Neuronal stem cell (in vitro differentiated cells): ENCODE measurements at regions not wholly inside any gene's neighbourhood (a gene's known extent, or its start where the extent isn't known, plus 50 kb on each side); places are given as distances from the start of the nearest gene placed in this dataset.
A peak's percentile ranks its signal among the peaks of the same experiment; 100 is the strongest.

Experiments
- DNase-seq: peaks from one replicate; pipeline ENCODE4 v3.0.0-alpha.2; 2013; ENCODE audit warnings: low spot score
- H2AFZ ChIP-seq: one replicate; pipeline ENCODE4 v1.6.1; 2013; ENCODE audit warnings: mild to moderate bottlenecking, low read length, inconsistent platforms
- H2AK5ac ChIP-seq: 2 replicates; pipeline ENCODE4 v1.6.1; 2013; ENCODE audit warnings: low read depth, mild to moderate bottlenecking, inconsistent platforms, low read length, moderate library complexity, mixed read lengths
- H2BK120ac ChIP-seq: 2 replicates; pipeline ENCODE4 v1.6.1; 2013; ENCODE audit warnings: low read depth, mild to moderate bottlenecking, inconsistent platforms, low read length, moderate library complexity, mixed read lengths
- H2BK12ac ChIP-seq: one replicate; pipeline ENCODE4 v1.6.1; 2013; ENCODE audit warnings: low read length, inconsistent platforms
- H2BK15ac ChIP-seq: 2 replicates; pipeline ENCODE4 v1.6.1; 2013; ENCODE audit warnings: mild to moderate bottlenecking, low read length, inconsistent platforms, mixed read lengths
- H2BK5ac ChIP-seq: one replicate; pipeline ENCODE4 v1.6.1; 2013; ENCODE audit warnings: inconsistent platforms, mild to moderate bottlenecking, low read length, moderate library complexity
- H3K14ac ChIP-seq: one replicate; pipeline ENCODE4 v1.6.1; 2013; ENCODE audit warnings: low read length, inconsistent platforms
- H3K18ac ChIP-seq: 2 replicates; pipeline ENCODE4 v1.6.1; 2013; ENCODE audit warnings: low read length, inconsistent platforms
- H3K23ac ChIP-seq: 2 replicates; pipeline ENCODE4 v1.6.1; 2013; ENCODE audit warnings: low read depth, mild to moderate bottlenecking, mixed read lengths, low read length, inconsistent platforms; ENCODE audit not compliant: poor library complexity
- H3K27ac ChIP-seq: replicated peaks from 3 replicates; pipeline ENCODE4 v1.5.1; 2013; ENCODE audit warnings: low read length, inconsistent platforms
- H3K27me3 ChIP-seq, 3 experiments: 2 replicates each; pipeline ENCODE4 v1.6.1; 2013; ENCODE audit warnings: low read length in 3 of 3, mild to moderate bottlenecking in 2 of 3, inconsistent platforms in 1 of 3, low read depth in 1 of 3, mixed read lengths in 1 of 3, moderate library complexity in 1 of 3; ENCODE audit not compliant: control insufficient read depth in 3 of 3, insufficient read depth in 3 of 3
- H3K36me3 ChIP-seq, 2 donors: replicated peaks in 1 of 2; 2 replicates each; pipeline ENCODE4 v1.6.1; 2013; ENCODE audit warnings: low read length in 2 of 2; ENCODE audit not compliant: control insufficient read depth in 2 of 2, insufficient read depth in 2 of 2
- H3K4ac ChIP-seq: 2 replicates; pipeline ENCODE4 v1.6.1; 2013; ENCODE audit warnings: inconsistent platforms, mild to moderate bottlenecking, low read length, moderate library complexity
- H3K4me1 ChIP-seq, 2 donors: 1 replicate in 1 of 2; 2 replicates in 1 of 2; pipeline ENCODE4 v1.6.1; 2013; ENCODE audit warnings: low read length in 2 of 2, low read depth in 1 of 2; ENCODE audit not compliant: control insufficient read depth in 2 of 2, insufficient read depth in 1 of 2
- H3K4me2 ChIP-seq: one replicate; pipeline ENCODE4 v1.6.1; 2013; ENCODE audit warnings: mild to moderate bottlenecking, low read length, inconsistent platforms; ENCODE audit not compliant: insufficient read depth, poor library complexity, severe bottlenecking
- H3K4me3 ChIP-seq, 2 donors: 2 replicates each; pipeline ENCODE4 v1.5.1; 2013; ENCODE audit warnings: low read length in 2 of 2, mild to moderate bottlenecking in 2 of 2, inconsistent platforms in 1 of 2, moderate library complexity in 1 of 2
- H3K79me1 ChIP-seq: one replicate; pipeline ENCODE4 v1.6.1; 2013; ENCODE audit warnings: low read depth, mild to moderate bottlenecking, inconsistent platforms, low read length, moderate library complexity
- H3K9ac ChIP-seq: one replicate; pipeline ENCODE4 v1.6.1; 2013; ENCODE audit warnings: mild to moderate bottlenecking, low read depth, low read length, inconsistent platforms; ENCODE audit not compliant: poor library complexity
- H3K9me3 ChIP-seq, 2 donors: replicated peaks in 1 of 2; 2 replicates each; pipeline versions ENCODE3 to v1.6.1; 2013; ENCODE audit warnings: low read length in 2 of 2, mild to moderate bottlenecking in 2 of 2, inconsistent platforms in 1 of 2, low read depth in 1 of 2, mixed read lengths in 1 of 2, moderate library complexity in 1 of 2; ENCODE audit not compliant: control insufficient read depth in 2 of 2, insufficient read depth in 1 of 2
- H4K8ac ChIP-seq: one replicate; pipeline ENCODE4 v1.6.1; 2013; ENCODE audit warnings: low read depth, mild to moderate bottlenecking, inconsistent platforms, low read length, moderate library complexity
- H4K91ac ChIP-seq: one replicate; pipeline ENCODE4 v1.6.1; 2013; ENCODE audit warnings: low read length, low read depth, mild to moderate bottlenecking, inconsistent platforms; ENCODE audit not compliant: poor library complexity
- WGBS, 2 donors: extraction: QIAGEN DNeasy Blood & Tissue Kit; methylation state at CpG; one replicate each; pipeline ENCODE4 v1.1.7; 2013; ENCODE audit warnings: missing lambda C conversion rate in 2 of 2, mixed read lengths in 1 of 2; ENCODE audit not compliant: insufficient read length in 2 of 2, insufficient replicate concordance in 1 of 2; ENCODE audit errors: extremely low coverage in 2 of 2; 5-methylcytosine and 5-hydroxymethylcytosine counted together

- no peak overlapping the region for H3K4me2 ChIP-seq
- no peak overlapping the region for H3K18ac ChIP-seq
- H3K36me3 ChIP-seq: peaks cover 0 to 17% of the 10 kb centered on the region in 2 donors
- no peak overlapping the region for H2BK120ac ChIP-seq
- H2AK5ac ChIP-seq: no peak overlapping the region
- DNase-seq: no peak
- no peak overlapping the region for H2BK12ac ChIP-seq
- H4K8ac ChIP-seq: no peak overlapping the region
- no peak overlapping the region for H2BK5ac ChIP-seq
- no peak overlapping the region for H3K9ac ChIP-seq
- H3K27me3 ChIP-seq: no peaks in the 10 kb centered on the region
- no peak overlapping the region for H3K23ac ChIP-seq
- no peak overlapping the region for H3K4ac ChIP-seq
- no peak overlapping the region for H2AFZ ChIP-seq
- peaks cover 0 to 11% of the 10 kb centered on the region in 2 donors for H3K9me3 ChIP-seq
- peaks cover 10 to 13% of the 10 kb centered on the region in 2 donors for H3K4me1 ChIP-seq
- no peak overlapping the region for H4K91ac ChIP-seq
- no peak overlapping the region for H3K4me3 ChIP-seq
- no peak overlapping the region for H3K14ac ChIP-seq
- H2BK15ac ChIP-seq: no peak overlapping the region
- H3K79me1 ChIP-seq: no peaks in the 10 kb centered on the region
- no peak overlapping the region for H3K27ac ChIP-seq
Measured at GRCh38 chr13:74046431-74046830, 87.8 kb downstream of the KLF12 start.

GRCh38 chr13:74045583-74045982 lies 88.6 kb downstream of the KLF12 start:
- Histone ChIP-seq H4K91ac (no peak overlapping the region), H3K79me1 (no peaks in the 10 kb centered on the region), H2BK120ac (no peak overlapping the region), H3K4me2 (no peak overlapping the region), H3K4me3 (no peak overlapping the region), H3K36me3 (peaks cover 0 to 17% of the 10 kb centered on the region in 2 donors), H3K9me3 (peaks cover 0 to 11% of the 10 kb centered on the region in 2 donors), H2BK12ac (no peak overlapping the region), H4K8ac (no peak overlapping the region), H2BK15ac (no peak overlapping the region), H3K14ac (no peak overlapping the region), H2AFZ (no peak overlapping the region), H2BK5ac (no peak overlapping the region), H3K27me3 (no peaks in the 10 kb centered on the region), H3K4me1 (peaks cover 10 to 15% of the 10 kb centered on the region in 2 donors), H2AK5ac (no peak overlapping the region), H3K23ac (no peak overlapping the region), H3K9ac (no peak overlapping the region), H3K4ac (no peak overlapping the region), H3K18ac (peak overlapping the region; percentile 61), H3K27ac (no peak overlapping the region)
- no CpG with 5 or more reads among the region's 6 CpGs for WGBS, 2 donors
- no peak for DNase-seq

GRCh38 chr13:74043237-74043636 lies 91.0 kb downstream of the KLF12 start:
- Histone ChIP-seq H2BK5ac (no peak overlapping the region), H3K23ac (no peak overlapping the region), H3K9me3 (peaks cover 0 to 7% of the 10 kb centered on the region in 2 donors), H3K79me1 (peaks cover 3% of the 10 kb centered on the region), H2BK120ac (no peak overlapping the region), H3K27me3 (no peaks in the 10 kb centered on the region), H3K4me2 (no peak overlapping the region), H2AFZ (no peak overlapping the region), H3K4ac (no peak overlapping the region), H3K36me3 (peaks cover 0 to 12% of the 10 kb centered on the region in 2 donors), H3K4me1 (peaks cover 6 to 14% of the 10 kb centered on the region in 2 donors), H3K4me3 (no peak overlapping the region), H4K8ac (no peak overlapping the region), H3K27ac (no peak overlapping the region), H2BK12ac (no peak overlapping the region), H4K91ac (no peak overlapping the region), H3K18ac (no peak overlapping the region), H3K9ac (no peak overlapping the region), H2BK15ac (no peak overlapping the region), H3K14ac (no peak overlapping the region), H2AK5ac (no peak overlapping the region)
- no peak for DNase-seq
- no CpG with 5 or more reads among the region's 5 CpGs for WGBS, 2 donors

- no peak overlapping the region for H3K4ac ChIP-seq
Measured at GRCh38 chr13:74040200-74040599, 94.0 kb downstream of the KLF12 start.

More at GRCh38 chr13:74040200-74040599, 94.0 kb downstream of the KLF12 start:
- H3K4me1 ChIP-seq: peaks cover 0 to 7% of the 10 kb centered on the region in 2 donors
- H3K4me3 ChIP-seq: no peak overlapping the region
- H3K27me3 ChIP-seq: no peaks in the 10 kb centered on the region
- peaks cover 3% of the 10 kb centered on the region for H3K79me1 ChIP-seq
- H2BK12ac ChIP-seq: no peak overlapping the region
- no peak overlapping the region for H2BK15ac ChIP-seq
- H4K91ac ChIP-seq: no peak overlapping the region
- H3K18ac ChIP-seq: no peak overlapping the region
- no peak overlapping the region for H3K27ac ChIP-seq
- H2AK5ac ChIP-seq: no peak overlapping the region
- H2BK5ac ChIP-seq: no peak overlapping the region
- H3K9me3 ChIP-seq: peaks cover 0 to 5% of the 10 kb centered on the region in 2 donors
- H2AFZ ChIP-seq: no peak overlapping the region
- H3K9ac ChIP-seq: no peak overlapping the region
- peaks cover 0 to 4% of the 10 kb centered on the region in 2 donors for H3K36me3 ChIP-seq
- H2BK120ac ChIP-seq: no peak overlapping the region
- H3K4me2 ChIP-seq: no peak overlapping the region
- DNase-seq: peak; percentile 48
- no peak overlapping the region for H4K8ac ChIP-seq
- no peak overlapping the region for H3K23ac ChIP-seq
- WGBS, 2 donors: no CpG with 5 or more reads among the region's 4 CpGs
- H3K14ac ChIP-seq: no peak overlapping the region
